GM18508 (cell line): ENCODE measurements at regions not wholly inside any gene's neighbourhood (a gene's known extent, or its start where the extent isn't known, plus 50 kb on each side); places are given as distances from the start of the nearest gene placed in this dataset.

Experiments
- ATAC-seq: cut with Tn5 transposase; IDR thresholded peaks from one replicate; pipeline ENCODE4 v1.9.1; 2021; ENCODE audit warnings: moderate number of reproducible peaks; ENCODE audit not compliant: insufficient read depth, unreplicated experiment

DNA sequence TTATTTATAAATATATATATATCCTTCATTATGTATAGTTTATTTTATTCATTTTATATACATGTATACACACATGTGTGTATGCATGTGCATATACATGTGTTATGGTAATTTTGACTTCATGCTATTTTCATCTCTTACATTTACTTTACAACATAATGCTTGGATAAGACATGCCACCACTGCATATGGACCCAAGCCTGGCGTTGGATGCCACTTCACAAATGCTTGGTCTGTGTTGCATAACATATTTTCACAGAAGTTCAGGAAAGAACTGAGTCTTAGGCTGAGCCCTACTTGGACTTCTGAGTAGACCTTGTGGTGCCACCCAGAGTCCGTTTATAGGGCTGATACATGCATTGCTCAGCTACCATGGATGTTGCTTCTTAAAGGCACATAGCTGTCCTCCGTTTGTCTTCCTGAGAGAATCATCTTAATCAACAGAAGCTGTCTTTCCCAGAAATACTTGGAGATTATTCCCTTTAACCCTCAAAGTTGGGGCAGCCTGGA is 337.8 kb downstream of the BTBD3 start:
- ATAC-seq: no peak

DNA sequence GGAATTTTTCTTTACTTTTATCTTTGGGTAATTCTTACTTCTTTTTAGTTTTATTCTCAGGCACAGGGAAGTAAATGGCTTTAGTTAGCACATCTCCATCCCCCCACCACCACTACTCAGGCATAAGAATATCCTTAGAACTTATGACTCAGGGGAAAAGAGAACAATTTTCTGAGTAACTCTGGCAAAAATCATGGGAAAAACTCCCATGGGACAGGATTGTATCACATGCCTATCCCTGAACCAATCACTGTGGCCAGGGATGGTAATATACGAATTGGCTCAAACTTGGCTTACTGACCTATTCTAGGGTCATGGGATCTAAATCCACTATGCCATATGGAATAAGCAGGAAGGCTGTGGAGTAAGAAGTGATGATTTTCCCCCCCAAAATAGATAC is 339.1 kb downstream of the BTBD3 start:
- ATAC-seq: no peak

DNA sequence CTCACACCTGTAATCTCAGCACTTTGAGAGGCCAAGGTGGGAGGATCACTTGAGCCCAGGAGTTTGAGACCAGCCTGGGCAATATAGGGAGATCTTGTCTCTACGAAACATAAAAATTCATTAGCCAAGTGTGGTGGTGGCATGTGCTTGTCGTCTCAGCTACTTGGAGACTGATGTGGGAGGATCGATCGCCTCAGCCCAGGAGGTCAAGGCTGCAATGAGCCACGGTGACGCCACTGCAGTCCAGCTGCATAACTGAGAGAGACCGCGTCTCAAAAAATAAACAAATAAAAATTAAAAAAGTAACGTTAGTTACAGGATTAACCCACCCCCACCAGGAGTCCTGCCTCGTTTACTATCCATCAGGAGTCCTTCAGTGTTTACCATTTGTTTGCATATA is 345.1 kb downstream of the BTBD3 start:
- no peak for ATAC-seq

DNA sequence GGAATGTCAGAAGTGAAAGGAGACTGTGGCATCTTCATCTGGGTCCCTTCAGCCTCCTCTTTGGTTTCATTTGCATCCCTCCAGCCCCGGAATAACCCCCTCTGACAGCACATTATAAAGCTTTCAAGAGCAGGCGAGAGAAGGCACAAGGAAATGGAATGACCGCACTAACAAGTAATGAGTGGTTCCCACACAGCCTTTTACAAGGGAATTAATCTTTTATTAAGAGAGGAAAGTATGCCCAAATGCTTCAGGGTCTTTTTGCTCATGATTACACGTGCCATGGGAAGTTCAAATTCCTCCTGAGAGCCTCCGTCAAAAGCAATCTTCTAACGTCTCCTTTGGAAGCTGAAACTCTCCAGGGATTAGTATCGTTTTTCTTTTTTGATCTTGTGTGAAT is 347.0 kb downstream of the BTBD3 start:
- ATAC-seq: no peak

DNA sequence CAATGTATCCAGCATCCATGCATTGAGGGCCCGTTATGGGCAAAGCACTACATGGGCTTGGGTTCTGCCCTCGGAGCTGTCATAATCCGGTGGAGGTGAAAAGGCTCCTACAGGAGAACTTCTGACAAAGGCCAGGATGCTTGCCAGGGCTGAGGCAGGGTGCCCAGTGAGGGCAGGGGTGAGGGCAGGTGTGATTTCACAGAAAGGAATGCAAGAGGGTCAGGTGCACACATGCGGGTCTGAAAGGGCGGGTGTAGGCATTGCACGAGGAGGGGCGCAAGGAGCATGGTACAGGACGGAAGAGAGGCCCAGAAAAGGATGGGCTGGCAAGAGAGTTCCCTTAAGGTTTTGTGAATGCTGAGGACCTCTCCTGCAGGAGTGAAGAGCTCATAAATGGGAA is 348.0 kb downstream of the BTBD3 start:
- no peak for ATAC-seq

DNA sequence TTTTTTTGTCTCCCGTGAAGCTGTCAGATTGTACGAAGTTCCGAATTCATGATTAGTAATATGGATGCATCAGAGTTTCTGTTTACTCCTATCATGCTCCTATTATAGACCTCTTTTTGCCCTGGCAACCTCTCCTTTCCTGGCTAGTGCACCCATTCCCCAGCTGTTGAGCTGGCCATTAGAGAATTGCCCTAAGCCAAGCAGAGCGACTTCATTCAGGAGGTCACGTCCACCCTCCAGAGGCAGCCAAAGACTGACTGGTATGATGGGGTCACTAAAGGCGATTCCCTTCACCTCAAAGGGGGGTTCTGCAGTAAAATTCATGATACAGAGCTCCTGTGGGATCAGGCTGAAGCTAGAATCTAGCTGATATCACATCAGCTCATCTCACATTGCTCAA is 351.9 kb downstream of the BTBD3 start:
- ATAC-seq: no peak

DNA sequence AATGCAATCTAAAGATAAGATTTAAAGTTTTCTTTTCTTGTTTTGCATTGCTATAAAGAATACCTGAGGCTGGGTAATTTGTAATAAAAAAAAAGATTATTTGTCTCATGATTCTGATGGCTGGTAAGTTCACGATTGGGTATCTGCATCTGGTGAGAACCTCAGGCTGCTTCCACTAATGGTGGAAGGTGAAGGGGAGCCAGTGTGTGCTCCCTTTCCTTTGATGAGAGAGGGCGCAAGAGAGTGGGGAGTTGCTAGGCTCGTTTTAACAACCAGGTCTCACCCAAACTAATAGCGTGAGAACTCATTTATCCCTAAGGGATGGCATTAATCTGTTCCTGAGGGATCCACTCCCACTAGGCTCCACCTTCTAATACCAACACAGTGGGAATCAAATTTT is 353.2 kb downstream of the BTBD3 start:
- ATAC-seq: no peak

DNA sequence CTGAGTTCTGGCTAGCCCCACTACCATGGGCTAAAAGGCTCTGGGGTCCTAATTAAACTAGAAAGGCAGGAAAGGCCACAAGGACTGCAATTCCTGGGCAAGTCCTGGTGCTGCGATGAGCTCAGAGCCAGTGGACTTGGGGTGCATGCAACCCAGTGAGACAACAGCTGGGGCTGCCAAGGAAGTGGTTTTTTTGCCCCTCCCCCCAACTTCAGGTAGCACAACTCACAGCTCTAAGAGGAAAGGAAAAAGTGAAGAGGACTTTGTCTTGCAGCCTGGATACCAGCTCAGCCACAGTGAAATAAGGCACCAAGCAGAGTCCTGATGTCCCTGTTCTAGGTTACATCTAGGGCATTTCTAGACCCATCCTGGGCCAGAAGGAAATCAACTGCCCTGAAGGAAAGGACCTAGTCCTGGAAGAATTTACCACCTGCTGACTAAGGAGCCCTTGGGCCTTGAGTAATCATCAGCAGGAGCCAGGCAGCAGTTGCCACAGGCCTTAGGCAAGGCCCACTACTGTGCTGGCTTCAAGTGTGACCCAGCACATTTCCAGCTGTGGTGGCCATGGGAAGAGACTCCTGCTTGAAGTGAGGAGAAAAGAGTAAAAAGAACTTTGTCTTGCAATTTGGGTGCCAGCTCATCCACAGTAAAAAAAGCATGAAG is 358.4 kb downstream of the BTBD3 start:
- ATAC-seq: no peak

DNA sequence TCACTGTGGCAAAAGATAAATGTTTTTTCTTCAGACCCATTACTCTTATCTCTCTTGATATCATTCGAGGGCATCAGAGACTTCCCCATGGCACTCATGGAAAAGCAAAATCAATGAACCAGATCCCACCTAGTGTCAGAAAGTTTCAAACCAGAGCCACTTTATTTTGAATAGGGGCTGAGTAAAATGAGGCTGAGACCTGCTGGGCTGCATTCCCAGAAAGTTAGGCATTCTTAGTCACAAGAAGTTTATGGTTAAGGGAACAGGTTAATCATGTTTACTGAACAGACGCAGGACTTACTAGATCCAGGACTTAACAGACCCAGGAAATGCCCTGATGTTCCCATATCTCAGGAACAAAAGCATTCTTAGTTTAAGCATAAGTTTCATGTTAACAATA is 369.9 kb downstream of the BTBD3 start:
- no peak for ATAC-seq

DNA sequence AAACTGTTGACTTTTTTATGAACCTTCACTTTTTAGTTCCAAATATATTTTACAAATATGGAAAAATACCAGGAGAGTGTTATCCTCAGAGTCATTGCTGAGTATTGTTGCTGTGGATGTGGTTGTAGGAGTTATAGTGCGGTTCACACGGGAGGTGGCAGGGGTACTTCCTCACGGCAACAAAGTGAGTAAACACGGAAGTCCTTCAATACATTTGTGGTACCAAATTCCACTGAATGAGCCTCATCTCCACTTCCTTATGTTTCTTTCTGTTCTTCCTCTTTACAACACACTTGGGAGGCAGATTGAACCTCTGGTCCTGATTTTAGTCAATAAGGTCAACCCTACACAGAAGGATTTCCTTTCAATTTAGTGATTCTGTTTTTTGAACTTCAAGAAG is 371.8 kb downstream of the BTBD3 start:
- ATAC-seq: no peak

DNA sequence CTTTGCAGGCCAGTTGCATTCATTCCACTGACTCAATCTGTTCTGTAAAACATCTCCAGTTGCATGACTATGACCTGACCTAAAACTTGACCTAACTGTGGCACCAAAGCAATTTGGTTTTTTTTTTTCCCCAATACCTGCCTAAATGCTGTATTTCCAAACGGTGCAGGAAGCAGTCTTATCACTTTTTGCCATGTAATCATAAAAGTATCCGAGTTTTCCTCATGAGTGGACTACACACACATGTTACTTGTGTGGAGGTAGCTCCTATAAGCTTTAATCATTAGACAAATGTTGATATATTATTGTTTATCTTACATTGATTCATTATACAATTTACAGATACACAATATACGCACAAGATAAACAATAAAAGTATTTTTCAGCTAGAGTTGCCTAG is 373.7 kb downstream of the BTBD3 start:
- ATAC-seq: no peak

DNA sequence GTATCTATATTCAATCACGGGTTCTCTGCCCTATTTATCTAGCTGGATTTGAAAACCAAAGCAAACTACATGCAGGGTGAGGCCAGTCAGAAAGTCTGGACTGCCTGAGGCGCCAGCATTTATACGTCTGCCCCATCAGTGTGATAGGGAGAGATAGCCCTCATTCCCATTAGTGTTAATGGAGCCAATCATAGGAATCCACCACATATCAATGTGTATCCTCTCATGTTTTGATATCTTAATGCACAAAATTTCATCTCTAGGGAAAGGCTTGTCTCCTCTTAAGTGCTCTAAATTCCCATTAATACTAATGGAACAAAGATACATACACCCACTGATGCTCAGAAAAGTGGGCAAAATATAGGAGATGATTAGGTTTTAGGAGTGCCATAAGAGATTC is 376.2 kb downstream of the BTBD3 start:
- no peak for ATAC-seq

DNA sequence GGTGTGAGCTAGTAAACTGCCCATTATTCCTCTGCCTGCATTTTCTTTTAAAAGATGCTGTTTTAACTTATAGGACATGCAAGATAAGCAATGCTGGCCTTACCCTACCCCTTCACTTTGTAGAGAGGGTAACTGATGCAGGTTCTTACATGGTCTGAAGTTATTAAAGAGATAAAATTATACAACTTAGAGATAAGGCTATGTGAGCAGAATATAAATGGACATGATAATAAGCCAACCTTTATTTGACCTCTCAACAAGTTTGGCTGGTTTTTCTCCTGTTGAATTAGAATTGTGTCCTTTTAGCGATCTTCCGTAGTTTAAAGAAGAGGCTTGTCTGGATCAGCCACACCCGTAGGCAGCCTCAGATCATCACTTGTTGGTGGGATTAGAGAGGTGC is 377.0 kb downstream of the BTBD3 start:
- no peak for ATAC-seq

DNA sequence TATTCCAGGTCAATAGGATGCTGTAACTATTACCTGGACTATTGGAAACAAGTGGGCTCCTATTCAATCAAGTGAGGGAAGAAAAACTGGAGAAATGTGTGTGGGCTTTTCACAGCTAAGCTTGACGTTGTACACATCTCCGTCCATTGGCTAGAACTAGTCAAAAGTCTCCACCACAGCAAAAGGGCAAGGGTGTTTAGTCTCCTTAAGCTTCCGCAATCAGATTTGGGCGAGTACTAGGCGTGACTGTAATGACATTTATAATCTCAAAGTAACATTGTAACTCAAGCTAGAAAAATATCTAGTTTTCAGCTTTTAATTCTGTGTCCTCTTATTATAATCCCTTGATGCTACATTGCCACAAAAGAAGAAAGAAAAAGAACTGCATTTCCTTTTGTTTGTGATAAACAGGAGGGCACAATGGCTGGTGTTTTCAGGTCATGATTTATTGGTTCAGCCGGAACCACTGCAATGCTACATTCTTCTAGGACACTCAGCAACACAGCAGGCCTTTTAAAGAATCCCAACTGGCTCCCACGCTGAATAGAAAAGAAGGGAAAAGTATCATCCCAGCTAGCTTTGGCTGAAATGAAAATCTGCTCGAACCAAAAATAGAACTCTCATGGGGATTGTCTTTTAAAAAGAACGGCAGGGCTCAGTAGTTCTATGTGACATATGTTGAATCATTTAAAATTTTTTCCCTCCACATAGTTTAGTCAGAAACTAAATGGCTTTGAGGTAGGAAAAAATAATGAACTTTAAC is 387.7 kb downstream of the BTBD3 start:
- ATAC-seq: no peak

DNA sequence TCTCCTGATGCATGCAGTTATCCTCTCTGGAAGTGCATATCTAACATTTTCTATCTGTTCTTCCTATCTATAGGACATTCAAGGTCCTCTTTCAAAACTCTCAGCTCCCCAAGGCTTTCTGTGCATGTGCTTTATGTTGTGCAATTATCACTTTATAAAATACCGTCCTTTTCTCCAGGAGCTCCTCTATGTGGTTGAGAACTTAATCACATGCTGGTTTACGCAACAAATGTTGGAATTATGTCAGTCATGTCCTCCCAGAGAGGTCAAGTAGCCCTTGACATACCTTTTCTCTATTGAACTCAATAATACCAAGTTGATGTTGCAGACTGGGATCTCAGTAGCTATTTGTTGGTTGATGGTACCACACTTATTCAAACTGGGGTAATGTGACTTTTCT is 388.4 kb downstream of the BTBD3 start:
- no peak for ATAC-seq

DNA sequence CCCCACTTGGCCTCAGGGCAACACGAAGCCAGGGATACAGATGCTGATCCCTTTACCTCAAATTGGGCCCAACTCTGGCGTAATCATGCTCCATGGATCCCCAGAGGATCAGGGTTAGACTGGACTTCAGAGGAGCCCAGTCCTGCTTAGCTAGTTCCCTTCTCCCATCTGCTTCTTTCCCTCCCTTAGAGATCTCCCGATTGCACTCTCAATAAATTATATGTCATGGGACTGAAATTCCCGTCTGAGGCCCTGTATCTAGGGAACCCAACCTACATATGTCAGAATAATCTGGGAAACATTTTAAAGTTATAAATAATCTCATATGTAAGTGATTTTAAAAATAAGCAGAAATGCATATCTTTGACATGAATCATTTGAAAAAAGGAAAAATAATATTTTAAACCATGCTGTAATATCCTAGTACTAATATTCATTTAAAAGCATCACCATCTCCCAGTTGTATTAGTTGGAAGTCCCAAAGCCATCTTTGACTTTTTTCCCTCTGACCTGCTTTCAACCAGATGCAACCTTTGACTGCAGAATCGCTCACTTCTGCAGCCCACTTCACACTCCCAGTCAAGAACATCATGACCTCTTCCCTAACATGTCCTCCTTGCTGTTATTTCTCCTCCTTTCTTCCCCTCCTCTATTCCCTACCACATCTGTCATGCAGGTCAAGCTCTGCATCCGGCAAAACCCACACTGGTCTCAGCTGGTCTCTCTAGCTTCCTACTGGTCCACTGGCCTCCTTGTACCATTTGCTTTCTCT is 393.6 kb downstream of the BTBD3 start:
- ATAC-seq: no peak

DNA sequence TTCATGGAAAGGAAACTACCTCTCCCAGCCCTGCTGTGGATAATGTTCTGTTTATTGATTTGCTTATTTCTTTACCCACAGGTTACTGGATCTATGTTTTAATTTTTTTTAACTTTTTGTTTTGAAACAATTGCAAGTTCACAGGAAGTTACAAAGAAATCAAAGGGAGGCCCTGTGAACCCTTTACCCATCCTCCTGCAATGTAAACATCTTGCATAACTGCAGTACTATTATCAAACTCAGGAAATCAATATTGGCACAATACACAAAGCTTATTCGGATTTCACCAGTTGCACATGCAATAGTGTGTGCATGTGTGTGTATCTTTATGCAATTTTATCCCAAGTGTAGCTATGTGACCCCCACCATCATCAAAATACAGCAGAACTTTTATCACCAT is 398.0 kb downstream of the BTBD3 start:
- no peak for ATAC-seq

DNA sequence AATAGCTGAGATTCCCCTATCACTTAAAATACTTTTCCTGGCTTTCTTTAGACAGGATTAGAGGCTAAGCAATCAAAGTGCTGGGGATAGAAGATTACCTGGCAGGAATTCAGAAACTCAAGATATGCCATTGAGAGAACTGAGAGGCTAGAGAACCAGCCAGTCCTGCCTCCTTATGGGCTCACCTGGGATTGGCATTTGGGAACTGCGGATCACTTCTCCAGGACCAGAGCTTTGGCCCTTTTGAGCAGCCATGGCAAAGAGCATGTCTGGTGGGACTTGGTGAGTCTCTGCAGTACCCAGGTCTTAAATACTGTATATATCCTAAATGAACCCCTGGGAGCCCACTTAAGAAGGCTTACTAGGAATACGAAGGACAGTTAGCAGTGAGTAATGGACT is 399.1 kb downstream of the BTBD3 start:
- no peak for ATAC-seq

DNA sequence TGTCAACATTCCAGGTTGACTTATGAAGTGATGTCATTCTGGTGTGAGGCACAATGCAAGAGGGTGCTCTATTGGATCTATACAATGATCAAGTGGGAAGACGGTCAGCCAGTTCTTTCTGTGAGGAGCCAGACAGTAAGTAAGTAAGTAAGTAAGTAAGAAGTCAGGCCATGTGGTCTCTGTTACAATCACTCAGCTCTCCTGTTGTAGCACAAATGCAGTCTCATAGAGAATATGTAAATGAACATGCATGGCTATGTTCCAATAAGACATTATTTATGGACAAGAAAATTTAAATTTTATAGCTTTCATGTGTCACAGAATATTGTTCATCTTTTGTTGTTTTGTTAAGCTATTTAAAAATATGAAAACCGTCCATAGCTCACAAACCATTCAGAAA is 399.7 kb downstream of the BTBD3 start:
- no peak for ATAC-seq

DNA sequence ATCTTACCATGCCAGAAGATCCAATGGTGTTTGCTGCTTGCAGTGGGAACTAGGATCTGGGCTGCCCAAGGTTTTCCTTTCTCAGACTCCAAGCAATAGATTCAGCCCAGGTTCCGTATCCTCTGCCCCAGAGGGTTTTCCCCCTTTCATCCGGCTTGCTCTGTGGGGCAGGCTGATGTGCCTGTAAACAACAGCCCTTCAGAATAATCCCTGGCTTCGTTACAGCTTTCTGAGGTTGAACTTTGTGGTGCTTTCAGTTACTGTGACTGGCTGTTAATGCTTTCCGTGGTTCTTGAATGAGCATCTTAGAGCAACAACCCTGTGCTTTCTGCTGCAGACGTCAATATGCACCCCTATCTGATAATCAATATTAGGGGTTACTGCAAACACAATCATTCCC is 400.4 kb downstream of the BTBD3 start:
- ATAC-seq: no peak

DNA sequence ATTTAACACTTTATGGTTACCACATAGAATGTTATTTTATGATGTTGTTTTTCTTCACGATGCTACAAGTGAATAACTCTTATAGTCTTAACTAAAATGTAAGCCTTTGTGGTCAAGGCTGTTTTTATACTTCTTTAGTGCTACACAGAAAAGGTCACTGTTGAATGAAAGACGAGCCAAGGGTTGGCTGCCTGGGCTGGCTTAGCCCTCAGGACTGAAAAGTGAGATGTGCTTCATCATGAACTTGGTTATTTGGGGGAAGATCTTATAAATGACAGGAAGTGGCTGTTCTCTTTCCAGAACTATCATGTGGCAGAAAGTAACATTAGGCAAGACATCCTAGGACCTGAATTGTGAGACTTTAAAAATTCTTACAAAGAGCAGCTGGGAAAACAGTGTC is 404.0 kb downstream of the BTBD3 start:
- no peak for ATAC-seq
